Kidney (tissue), 13 donors: ENCODE measurements at regions not wholly inside any gene's neighbourhood (a gene's known extent, or its start where the extent isn't known, plus 50 kb on each side); places are given as distances from the start of the nearest gene placed in this dataset.

Experiments used
- DNase-seq, 5 donors: peaks; one replicate each; pipeline ENCODE4 v3.0.0-alpha.2; 2013 to 2020
- FAIRE-seq: peaks from 2 replicates; lab custom pipeline; 2012; peaks lifted over from hg19 to GRCh38; lab: Jason Lieb, UNC
- H3K27ac ChIP-seq, 2 donors: one replicate each; pipeline ENCODE4 v1.7.0; 2013; ENCODE audit warnings: low read depth in 2 of 2, low read length in 2 of 2, inconsistent platforms in 1 of 2
- H3K27me3 ChIP-seq: one replicate; pipeline ENCODE4 v1.7.1; 2013; ENCODE audit warnings: low read length, inconsistent platforms; ENCODE audit not compliant: control insufficient read depth, insufficient read depth
- H3K36me3 ChIP-seq, 3 donors: one replicate each; pipeline versions ENCODE4 v1.7.0 to v1.7.1; 2013; ENCODE audit warnings: low read length in 3 of 3, control low read depth in 1 of 3, inconsistent platforms in 1 of 3; ENCODE audit not compliant: insufficient read depth in 3 of 3, control insufficient read depth in 2 of 3
- H3K4me1 ChIP-seq, 3 donors: one replicate each; pipeline versions ENCODE4 v1.7.0 to v1.7.1; 2013; ENCODE audit warnings: low read length in 3 of 3, inconsistent platforms in 1 of 3, low read depth in 1 of 3; ENCODE audit not compliant: control insufficient read depth in 2 of 3, insufficient read depth in 2 of 3
- H3K4me3 ChIP-seq, 3 donors: one replicate each; pipeline versions ENCODE4 v1.7.0 to v1.8.1; 2013; ENCODE audit warnings: low read length in 3 of 3, control low read depth in 1 of 3, inconsistent platforms in 1 of 3
- H3K9ac ChIP-seq, 3 donors: one replicate each; pipeline versions ENCODE4 v1.7.0 to v1.7.1; 2013; ENCODE audit warnings: low read length in 3 of 3, control low read depth in 1 of 3, inconsistent platforms in 1 of 3
- H3K9me3 ChIP-seq, 3 donors: one replicate each; pipeline versions ENCODE4 v1.7.0 to v1.7.1; 2013; ENCODE audit warnings: low read length in 3 of 3, control low read depth in 1 of 3, inconsistent platforms in 1 of 3; ENCODE audit not compliant: control insufficient read depth in 2 of 3, insufficient read depth in 1 of 3
- intact Hi-C: fragments of 100-400 bp; cut with DNase I; formaldehyde crosslinking; loops from one replicate; pipeline ENCODE4 v1.11.1; 2022
- TF ChIP-seq, protein P1 (sequence below): IDR thresholded peaks from 3 replicates; pipeline ENCODE4 v1.5.1; 2012; ENCODE audit warnings: mild to moderate bottlenecking, moderate library complexity, borderline replicate concordance; ENCODE audit not compliant: insufficient read depth; ENCODE audit errors: extremely low read depth
- donor health status: control.
- donor health status: control.
- donor health status: control.
- donor health status: control.
- donor health status: control.
- donor health status: DM: yes; HTN: yes; CAD: no.
- donor health status: Normal renal cell carcinoma (clear cell type).

DNA sequence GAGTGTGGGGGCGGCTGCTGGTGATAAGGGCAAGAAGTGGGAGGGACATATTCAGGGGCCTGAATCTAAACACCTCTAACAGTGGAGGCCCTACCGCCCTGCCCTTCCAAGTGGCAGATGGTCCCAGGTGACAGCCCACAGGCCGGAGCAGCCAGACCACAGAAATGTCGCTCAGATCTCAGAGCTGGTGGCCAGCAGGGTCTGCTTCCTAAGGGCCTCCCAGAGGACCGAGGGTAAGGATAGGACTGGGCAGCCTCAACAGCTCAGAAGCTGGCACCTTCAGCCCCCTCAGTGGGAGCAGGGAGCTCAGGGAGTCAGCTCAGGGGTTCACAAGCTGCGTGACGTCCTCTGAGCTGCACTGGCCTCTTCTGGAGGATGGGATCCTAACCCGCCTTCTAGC, 201.8 kb upstream of the ZC3H12A start:
- intact Hi-C loops: no loop called here
- no peaks in the 10 kb centered on the region for H3K27me3 ChIP-seq

DNA sequence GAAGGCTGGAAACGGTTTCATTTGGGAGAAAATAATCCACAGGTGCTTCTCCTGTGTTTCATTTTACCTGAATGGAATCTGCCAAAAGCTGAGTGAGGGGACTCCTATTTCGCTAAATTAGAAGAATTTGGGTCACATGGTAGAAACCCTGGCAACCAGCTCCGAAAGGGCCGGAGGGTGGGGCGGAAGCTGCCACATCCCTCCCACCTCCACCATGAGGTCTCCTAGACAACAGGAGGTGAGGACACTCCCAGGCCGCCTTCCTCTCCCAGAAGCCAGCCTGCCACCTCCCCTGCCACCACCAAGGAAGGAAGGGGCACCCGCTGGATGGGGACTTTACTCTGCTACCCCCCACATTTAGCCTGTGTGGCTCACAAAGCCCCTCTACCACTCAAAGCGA, 199.9 kb upstream of the ZC3H12A start:
- no peaks in the 10 kb centered on the region for H3K4me1 ChIP-seq
- TF ChIP-seq, protein P1, sequence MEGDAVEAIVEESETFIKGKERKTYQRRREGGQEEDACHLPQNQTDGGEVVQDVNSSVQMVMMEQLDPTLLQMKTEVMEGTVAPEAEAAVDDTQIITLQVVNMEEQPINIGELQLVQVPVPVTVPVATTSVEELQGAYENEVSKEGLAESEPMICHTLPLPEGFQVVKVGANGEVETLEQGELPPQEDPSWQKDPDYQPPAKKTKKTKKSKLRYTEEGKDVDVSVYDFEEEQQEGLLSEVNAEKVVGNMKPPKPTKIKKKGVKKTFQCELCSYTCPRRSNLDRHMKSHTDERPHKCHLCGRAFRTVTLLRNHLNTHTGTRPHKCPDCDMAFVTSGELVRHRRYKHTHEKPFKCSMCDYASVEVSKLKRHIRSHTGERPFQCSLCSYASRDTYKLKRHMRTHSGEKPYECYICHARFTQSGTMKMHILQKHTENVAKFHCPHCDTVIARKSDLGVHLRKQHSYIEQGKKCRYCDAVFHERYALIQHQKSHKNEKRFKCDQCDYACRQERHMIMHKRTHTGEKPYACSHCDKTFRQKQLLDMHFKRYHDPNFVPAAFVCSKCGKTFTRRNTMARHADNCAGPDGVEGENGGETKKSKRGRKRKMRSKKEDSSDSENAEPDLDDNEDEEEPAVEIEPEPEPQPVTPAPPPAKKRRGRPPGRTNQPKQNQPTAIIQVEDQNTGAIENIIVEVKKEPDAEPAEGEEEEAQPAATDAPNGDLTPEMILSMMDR: no peak
- no peaks in the 10 kb centered on the region for H3K27me3 ChIP-seq
- no peak overlapping the region for H3K4me3 ChIP-seq
- H3K9ac ChIP-seq: no peak overlapping the region
- no peaks in the 10 kb centered on the region for H3K36me3 ChIP-seq
- intact Hi-C loops: no loop called here
- DNase-seq (no peak), FAIRE-seq (no peak)
- H3K27ac ChIP-seq: no peak overlapping the region
- H3K9me3 ChIP-seq: no peaks in the 10 kb centered on the region

More for the DNA sequence above, 201.8 kb upstream of the ZC3H12A start:
- TF ChIP-seq, protein P1: no peak
- Histone ChIP-seq H3K9ac (no peak overlapping the region), H3K4me3 (no peak overlapping the region), H3K4me1 (no peaks in the 10 kb centered on the region), H3K36me3 (no peaks in the 10 kb centered on the region), H3K27ac (no peak overlapping the region), H3K9me3 (no peaks in the 10 kb centered on the region)
- no peak for DNase-seq
- no peak for FAIRE-seq

DNA sequence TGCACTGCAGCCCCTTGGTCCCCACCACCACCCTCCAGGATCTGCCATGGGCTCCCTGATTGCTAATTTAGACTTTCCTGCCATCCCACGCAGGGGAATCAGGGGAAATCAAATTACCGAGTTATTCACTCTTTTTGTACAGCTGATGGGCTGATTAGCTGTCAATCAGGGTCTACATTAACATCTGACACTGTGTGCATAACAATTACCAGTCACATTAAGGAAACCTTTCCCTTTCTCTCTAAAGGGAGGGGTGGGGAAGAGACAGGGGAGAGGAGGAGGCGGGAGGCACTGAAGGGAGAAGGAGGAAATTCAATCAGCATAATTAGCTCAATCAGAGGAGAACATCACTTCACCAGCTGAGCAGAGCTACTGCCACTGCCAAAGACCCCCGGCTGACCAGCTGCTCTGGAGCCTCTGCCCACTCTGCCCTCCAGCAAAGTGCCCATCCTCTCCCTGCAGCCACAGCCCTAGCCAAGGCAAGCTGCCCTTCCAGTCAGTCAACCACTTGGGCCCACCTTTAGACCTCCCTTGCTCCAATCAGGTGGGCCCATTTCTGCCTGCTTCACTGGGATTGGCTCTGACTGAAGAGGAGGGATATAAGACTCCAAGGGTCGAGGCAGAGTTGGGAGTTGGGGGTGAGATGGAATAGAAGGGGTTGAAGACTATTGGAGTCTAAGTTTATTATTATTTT, 199.3 kb upstream of the ZC3H12A start:
- intact Hi-C loops: no loop called here
- FAIRE-seq: no peak

More for the DNA sequence above, 199.3 kb upstream of the ZC3H12A start:
- Histone ChIP-seq H3K27me3 (no peaks in the 10 kb centered on the region), H3K4me3 (no peak overlapping the region), H3K36me3 (no peaks in the 10 kb centered on the region), H3K4me1 (no peaks in the 10 kb centered on the region), H3K27ac (no peak overlapping the region), H3K9ac (no peak overlapping the region), H3K9me3 (peaks cover 0 to 3% (median 0%) of the 10 kb centered on the region in 3 donors)
- DNase-seq: no peak
- TF ChIP-seq, protein P1: no peak
